ENCODE measurements at regions not wholly inside any gene's neighbourhood (a gene's known extent, or its start where the extent isn't known, plus 50 kb on each side); places are given as distances from the start of the nearest gene placed in this dataset.
"Not testable (repeated sequence)": the region's sequence is repeated elsewhere in the genome, so short reads cannot be mapped to it uniquely, and the experiment has no call there.

- not testable (repeated sequence) for TF ChIP-seq CTCF (IDR thresholded peaks at IDR 0.05); POLR2AphosphoS5 (IDR thresholded peaks at IDR 0.05); POLR2A (IDR thresholded peaks at IDR 0.05); EP300 (IDR thresholded peaks at IDR 0.05; ENCODE audit: low read depth)
These were observed 151.0 kb downstream of the IPO8 start for GRCh38 chr12:30544704-30545103.
